ENCODE measurements at regions not wholly inside any gene's neighbourhood (a gene's known extent, or its start where the extent isn't known, plus 50 kb on each side); places are given as distances from the start of the nearest gene placed in this dataset.

DNA sequence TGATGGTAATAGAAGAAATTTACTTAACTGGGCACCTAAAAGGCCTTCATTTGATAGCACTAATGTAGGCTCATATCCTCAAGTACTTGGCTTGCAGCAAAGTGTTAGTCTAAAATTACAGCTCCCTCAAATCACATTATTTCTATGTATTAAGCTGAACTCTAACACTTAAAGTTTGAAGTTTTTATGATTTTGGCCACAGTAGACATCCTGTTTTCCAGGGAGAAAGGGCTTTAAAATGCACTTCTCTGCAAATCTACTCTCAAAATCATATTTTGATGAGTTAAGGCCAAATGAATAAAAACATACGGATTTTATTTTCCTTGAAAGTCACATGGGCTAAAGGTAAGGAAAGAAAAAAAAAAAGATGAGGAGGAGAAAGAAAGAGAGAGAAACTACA is 575.5 kb downstream of the PLPP3 start:
- no peaks in the 10 kb centered on the region for H3K4me1 ChIP-seq (replicated peaks in 1 of 4; ENCODE audit: control insufficient read depth in 3 of 4, insufficient read depth in 4 of 4, low read length in 3 of 4)
- H3K14ac ChIP-seq (ENCODE audit: insufficient read length) = no peak overlapping the region
- 92% methylated on average over 1 of the region's 1 CpG; no CpG with 5 or more reads in 1 of the 2 experiments for WGBS, 2 experiments (ENCODE audit: extremely low coverage in 1 of 2, insufficient coverage in 1 of 2, insufficient read length in 1 of 2, insufficient replicate concordance in 2 of 2, low coverage in 1 of 2, low lambda C conversion rate in 2 of 2, missing lambda C conversion rate in 1 of 2)
- no peak overlapping the region for H2BK12ac ChIP-seq (ENCODE audit: low read depth, low read length)
- no peak overlapping the region for H3K18ac ChIP-seq (ENCODE audit: extremely low read depth, low read length)
- ChIA-PET POLR2A (ENCODE audit: partially characterized antibody) (no interaction called here), CTCF (ENCODE audit: partially characterized antibody) (no interaction called here)
- no peaks in the 10 kb centered on the region for H3K9me3 ChIP-seq (ENCODE audit: insufficient read depth in 2 of 2, low read depth in 1 of 2, low read length in 1 of 2)
- DNase-seq (ENCODE audit: low read depth in 1 of 2, low spot score in 2 of 2) = no peak
- FAIRE-seq = no peak
- no peak overlapping the region for H2BK5ac ChIP-seq (ENCODE audit: low read depth, low read length)
- no peaks in the 10 kb centered on the region for H3K79me2 ChIP-seq (ENCODE audit: control insufficient read depth in 1 of 2, insufficient read depth in 2 of 2, low read length in 2 of 2)
- no peaks in the 10 kb centered on the region for H4K20me1 ChIP-seq (replicated peaks in 1 of 2; ENCODE audit: control insufficient read depth in 1 of 2, insufficient read depth in 2 of 2, low read length in 2 of 2)
- no peak overlapping the region for H3K4me3 ChIP-seq (ENCODE audit: extremely low read depth in 1 of 4, insufficient read depth in 2 of 4, low read depth in 3 of 4, low read length in 4 of 4)
- H2BK20ac ChIP-seq (ENCODE audit: low read length) = no peak overlapping the region
- H4K5ac ChIP-seq (ENCODE audit: insufficient read length, low read depth, low read length) = no peak overlapping the region
- H3K27ac ChIP-seq (ENCODE audit: low read depth, low read length) = no peak overlapping the region
- no peak overlapping the region for H2AK5ac ChIP-seq (ENCODE audit: low read depth, low read length)
- no peak overlapping the region for H3K56ac ChIP-seq (replicated peaks; ENCODE audit: insufficient read length, low read depth, low read length)
- TF ChIP-seq POU5F1 (IDR thresholded peaks at IDR 0.05; ENCODE audit: low read depth, low read length) (no peak), CTBP2 (IDR thresholded peaks at IDR 0.05; ENCODE audit: borderline replicate concordance, insufficient read depth, insufficient read length, low read length) (no peak), RXRA (IDR thresholded peaks at IDR 0.05; ENCODE audit: insufficient read depth, low read depth, low read length) (no peak)
- no peak overlapping the region for H2AFZ ChIP-seq (ENCODE audit: low read length)
- no peak overlapping the region for H3K23ac ChIP-seq (ENCODE audit: insufficient read length)
- no peak overlapping the region for H2BK120ac ChIP-seq (replicated peaks; ENCODE audit: low read depth, low read length)
- H3K4ac ChIP-seq (replicated peaks; ENCODE audit: insufficient read length, low read depth, low read length) = no peak overlapping the region
- H3K36me3 ChIP-seq (ENCODE audit: control insufficient read depth in 2 of 4, insufficient read depth in 4 of 4, low read length in 3 of 4) = no peaks in the 10 kb centered on the region
- no peak overlapping the region for H2BK15ac ChIP-seq (ENCODE audit: low read length)
- no peaks in the 10 kb centered on the region for H3K23me2 ChIP-seq (ENCODE audit: low read depth, low read length)
- no peaks in the 10 kb centered on the region for H3K27me3 ChIP-seq (replicated peaks in 1 of 4; ENCODE audit: control insufficient read depth in 3 of 4, extremely low read depth in 1 of 4, insufficient read depth in 3 of 4, low read length in 3 of 4)
- H4K91ac ChIP-seq (replicated peaks; ENCODE audit: insufficient read length, low read length) = no peak overlapping the region
- H3K79me1 ChIP-seq (ENCODE audit: low read depth, low read length) = no peaks in the 10 kb centered on the region
- no peak overlapping the region for H4K8ac ChIP-seq (ENCODE audit: extremely low read depth, insufficient read depth, low read length)
- H3K9ac ChIP-seq (replicated peaks in 1 of 4; ENCODE audit: extremely low read depth in 1 of 4, low read depth in 3 of 4, low read length in 3 of 4) = no peak overlapping the region
- H3K4me2 ChIP-seq (ENCODE audit: insufficient read depth in 1 of 2, low read depth in 2 of 2, low read length in 2 of 2) = no peak overlapping the region
